ENCODE measurements at regions not wholly inside any gene's neighbourhood (a gene's known extent, or its start where the extent isn't known, plus 50 kb on each side); places are given as distances from the start of the nearest gene placed in this dataset.
A peak's percentile ranks its signal among the peaks of the same experiment; 100 is the strongest.

- TF ChIP-seq ZBTB11 (CRISPR knock-in tag; IDR thresholded peaks at IDR 0.05) (no peak), FOXA1 (IDR thresholded peaks at IDR 0.05; ENCODE audit: borderline replicate concordance) (no peak), FOXK2 (conservative IDR thresholded peaks at IDR 0.05 in 1 of 2, IDR thresholded peaks at IDR 0.05 in 1 of 2; ENCODE audit: low read depth in 2 of 2) (no peak), TARDBP (IDR thresholded peaks at IDR 0.05) (no peak), ZNF12 (CRISPR knock-in tag; IDR thresholded peaks at IDR 0.05) (no peak), ZNF436 (CRISPR knock-in tag; IDR thresholded peaks at IDR 0.05) (no peak), GABPB1 (CRISPR knock-in tag; IDR thresholded peaks at IDR 0.05) (no peak)
Observed at GRCh38 chr4:79178760-79179159, 147.1 kb downstream of the NAA11 start (continued).

- no peak for FAIRE-seq
- Histone ChIP-seq H3K79me2 (ENCODE audit: control insufficient read depth, insufficient read depth, low read length) (no peaks in the 10 kb centered on the region), H3K9me3 (replicated peaks; ENCODE audit: control insufficient read depth, insufficient read depth, low read depth, low read length) (no peaks in the 10 kb centered on the region), H3K4me3 (no peak overlapping the region), H3K9me1 (ENCODE audit: control insufficient read depth, insufficient read depth, low read length) (no peaks in the 10 kb centered on the region), H2AFZ (ENCODE audit: low read depth, low read length) (peak overlapping the region; percentile 51), H3K36me3 (ENCODE audit: control insufficient read depth, insufficient read depth, low read length) (no peaks in the 10 kb centered on the region), H3K27ac (ENCODE audit: extremely low read depth, low read depth, low read length) (no peak overlapping the region; the same call in 2 of the 3 replicates), H4K20me1 (replicated peaks; ENCODE audit: control insufficient read depth, insufficient read depth, low read length) (no peaks in the 10 kb centered on the region), H3K9ac (ENCODE audit: insufficient read depth in 1 of 2, low read depth in 2 of 2, low read length in 2 of 2) (no peak overlapping the region), H3K4me1 (replicated peaks in 1 of 2; ENCODE audit: control insufficient read depth in 2 of 2, insufficient read depth in 2 of 2, low read length in 2 of 2) (peaks cover 0 to 10% of the 10 kb centered on the region in 2 experiments; a peak in 3 of 5 replicates), H3K4me2 (ENCODE audit: insufficient read depth, low read length) (no peak overlapping the region), H3K27me3 (ENCODE audit: control insufficient read depth in 2 of 2, insufficient read depth in 2 of 2, low read length in 2 of 2) (no peaks in the 10 kb centered on the region)
- in situ Hi-C loops (cut with MboI) (no loop called here), intact Hi-C loops (cut with micrococcal nuclease) (no loop called here)
- BruUV-seq (replicated peaks): no TSS peak
- DNase-seq (ENCODE audit: extremely low read depth in 1 of 4, low spot score in 3 of 4): no peak
- no peak for ATAC-seq
- ChIA-PET POLR2A (interaction anchor here (0.7 kb wide), 1 partner anchor 23 kb away, joined by 3 read pairs; no protein-coding TSS in a partner anchor), CTCF (ENCODE audit: low intra/inter-chr PET ratio) (no interaction called here)
- TF ChIP-seq ATF7 (IDR thresholded peaks at IDR 0.05) (no peak), TEAD4 (IDR thresholded peaks at IDR 0.05; ENCODE audit: low read length) (no peak), TEAD4 (CRISPR knock-in tag; IDR thresholded peaks at IDR 0.05; ENCODE audit: borderline replicate concordance) (no peak), TBP (optimal IDR thresholded peaks at IDR 0.05; ENCODE audit: low read depth, low read length) (no peak), CC2D1A (IDR thresholded peaks at IDR 0.05) (no peak), ETS1 (conservative IDR thresholded peaks at IDR 0.05; ENCODE audit: control insufficient read depth, low read depth, low read length) (no peak), TCF15 (CRISPR knock-in tag; IDR thresholded peaks at IDR 0.05) (no peak), ZFP30 (CRISPR knock-in tag; IDR thresholded peaks at IDR 0.05; ENCODE audit: borderline replicate concordance) (no peak)
Observed at GRCh38 chr4:79177388-79177787, 148.5 kb downstream of the NAA11 start.

All from K562 (cell line).